ENCODE measurements at regions not wholly inside any gene's neighbourhood (a gene's known extent, or its start where the extent isn't known, plus 50 kb on each side); places are given as distances from the start of the nearest gene placed in this dataset.

- DNase-seq (ENCODE audit: low read depth in 2 of 2), result no peak
Measured at GRCh38 chr14:76657846-76658245, 103.4 kb upstream of the VASH1 start.

GRCh38 chr14:76662580-76662979 is 98.7 kb upstream of the VASH1 start:
- DNase-seq (ENCODE audit: low read depth in 2 of 2), result no peak

GRCh38 chr14:76664790-76665189 is 96.5 kb upstream of the VASH1 start:
- DNase-seq (ENCODE audit: low read depth in 2 of 2), result no peak

GRCh38 chr14:76666746-76667145 is 94.5 kb upstream of the VASH1 start:
- DNase-seq (ENCODE audit: low read depth in 2 of 2), result no peak

- no peak for DNase-seq (ENCODE audit: low read depth in 2 of 2)
Measured at GRCh38 chr14:76669770-76670169, 91.5 kb upstream of the VASH1 start.

- no peak for DNase-seq (ENCODE audit: low read depth in 2 of 2)
Measured at GRCh38 chr14:76672123-76672522, 89.1 kb upstream of the VASH1 start.

- no peak for DNase-seq (ENCODE audit: low read depth in 2 of 2)
Measured at GRCh38 chr14:76673261-76673660, 88.0 kb upstream of the VASH1 start.

- DNase-seq (ENCODE audit: low read depth in 2 of 2), result no peak
Measured at GRCh38 chr14:76675046-76675445, 86.2 kb upstream of the VASH1 start.

GRCh38 chr14:76676539-76676938 is 84.7 kb upstream of the VASH1 start:
- no peak for DNase-seq (ENCODE audit: low read depth in 2 of 2)

GRCh38 chr14:76677534-76678145 is 83.6 kb upstream of the VASH1 start:
- DNase-seq (ENCODE audit: low read depth in 2 of 2), result no peak

- no peak for DNase-seq (ENCODE audit: low read depth in 2 of 2)
Measured at GRCh38 chr14:76678244-76678800, 82.9 kb upstream of the VASH1 start.

- no peak for DNase-seq (ENCODE audit: low read depth in 2 of 2)
Measured at GRCh38 chr14:76682367-76682766, 78.9 kb upstream of the VASH1 start.

- DNase-seq (ENCODE audit: low read depth in 2 of 2), result no peak
Measured at GRCh38 chr14:76686646-76687045, 74.6 kb upstream of the VASH1 start.

GRCh38 chr14:76687611-76688382 is 73.5 kb upstream of the VASH1 start:
- DNase-seq (ENCODE audit: low read depth in 2 of 2), result no peak

GRCh38 chr14:76688383-76688671 is 72.9 kb upstream of the VASH1 start:
- DNase-seq (ENCODE audit: low read depth in 2 of 2), result no peak

GRCh38 chr14:76690502-76691105 is 70.7 kb upstream of the VASH1 start:
- no peak for DNase-seq (ENCODE audit: low read depth in 2 of 2)

GRCh38 chr14:76694106-76694505 is 67.2 kb upstream of the VASH1 start:
- DNase-seq (ENCODE audit: low read depth in 2 of 2), result no peak

- no peak for DNase-seq (ENCODE audit: low read depth in 2 of 2)
Measured at GRCh38 chr14:76695263-76695920, 65.9 kb upstream of the VASH1 start.

- DNase-seq (ENCODE audit: low read depth in 2 of 2), result no peak
Measured at GRCh38 chr14:76696361-76696760, 64.9 kb upstream of the VASH1 start.

GRCh38 chr14:76696791-76697190 is 64.5 kb upstream of the VASH1 start:
- DNase-seq (ENCODE audit: low read depth in 2 of 2), result no peak

GRCh38 chr14:76697246-76697905 is 63.9 kb upstream of the VASH1 start:
- DNase-seq (ENCODE audit: low read depth in 2 of 2), result no peak

- DNase-seq (ENCODE audit: low read depth in 2 of 2), result no peak
Measured at GRCh38 chr14:76698191-76698590, 63.1 kb upstream of the VASH1 start.
